ENCODE measurements at regions not wholly inside any gene's neighbourhood (a gene's known extent, or its start where the extent isn't known, plus 50 kb on each side); places are given as distances from the start of the nearest gene placed in this dataset.

GRCh38 chr16:47970291-47970931 lies 185.4 kb downstream of the ABCC12 start (continued):
- TF ChIP-seq ZNF280D (CRISPR knock-in tag; IDR thresholded peaks at IDR 0.05) (no peak), ARNTL (CRISPR knock-in tag; IDR thresholded peaks at IDR 0.05) (no peak), CREB1 (IDR thresholded peaks at IDR 0.05) (no peak), CREB1 (CRISPR knock-in tag; IDR thresholded peaks at IDR 0.05) (no peak)

GRCh38 chr16:47967374-47967773 lies 188.4 kb downstream of the ABCC12 start:
- ATAC-seq, result peak; percentile 37; the same call in 1 of the 3 replicates

More at GRCh38 chr16:47967374-47967773, 188.4 kb downstream of the ABCC12 start:
- CTCF ChIA-PET (ENCODE audit: low intra/inter-chr PET ratio, low total read pairs), result no interaction called here
- Histone ChIP-seq H4K20me1 (ENCODE audit: insufficient read depth, low read length) (no peaks in the 10 kb centered on the region), H3K27me3 (ENCODE audit: control insufficient read depth in 1 of 2, insufficient read depth in 2 of 2, low read length in 2 of 2) (no peaks in the 10 kb centered on the region), H3K9ac (ENCODE audit: insufficient read depth, low read depth, low read length) (no peak overlapping the region), H3K4me1 (ENCODE audit: insufficient read depth, low read length) (peaks cover 8% of the 10 kb centered on the region; the same call in 1 of the 2 replicates), H3K27ac (ENCODE audit: extremely low read length, insufficient read depth, low read length) (no peak overlapping the region), H3K4me3 (replicated peaks in 1 of 3; ENCODE audit: insufficient read depth in 1 of 3, low read depth in 2 of 3, low read length in 3 of 3) (no peak overlapping the region), H3K36me3 (replicated peaks in 1 of 2; ENCODE audit: control insufficient read depth in 1 of 2, insufficient read depth in 2 of 2, low read length in 2 of 2) (no peaks in the 10 kb centered on the region), H3K9me3 (ENCODE audit: low read length) (no peaks in the 10 kb centered on the region), H2AFZ (ENCODE audit: low read length) (no peak overlapping the region), H3K4me2 (ENCODE audit: low read depth, low read length) (no peak overlapping the region), H3K79me2 (ENCODE audit: insufficient read depth, low read length) (no peaks in the 10 kb centered on the region)
- TF ChIP-seq ZNF607 (CRISPR knock-in tag; IDR thresholded peaks at IDR 0.05; ENCODE audit: borderline replicate concordance), result no peak
- 0 out of 2 replicates have a peak, but pooled peaks have one; percentile 30 for TF ChIP-seq CEBPG (CRISPR knock-in tag; IDR thresholded peaks at IDR 0.05)
- TF ChIP-seq BCL3 (CRISPR knock-in tag; IDR thresholded peaks at IDR 0.05), result no peak
- TF ChIP-seq HNF4A (CRISPR knock-in tag; IDR thresholded peaks at IDR 0.05), result peak; percentile 59
- TF ChIP-seq MIER2 (CRISPR knock-in tag; IDR thresholded peaks at IDR 0.05), result peak; percentile 51; the same call in 1 of the 2 replicates
- POLR2A ChIA-PET, result no interaction called here
- WGBS (ENCODE audit: low lambda C conversion rate), result 7% methylated on average over 2 of the region's 2 CpGs
- DNase-seq (ENCODE audit: low spot score), result no peak
- no TSS peak for BruUV-seq (replicated peaks)
- intact Hi-C loops (cut with micrococcal nuclease; ENCODE audit: unreplicated experiment), result no loop called here
- FAIRE-seq, result no peak
- in situ Hi-C loops (cut with HindIII; ENCODE audit: extremely low pct_ligation_motif_present, low pct_unique_long_range_greater_than_20kb), result no loop called here
